WTC11 (cell line): ENCODE measurements at regions not wholly inside any gene's neighbourhood (a gene's known extent, or its start where the extent isn't known, plus 50 kb on each side); places are given as distances from the start of the nearest gene placed in this dataset.

Experiments used
- ATAC-seq: fragments of 200-7000 bp; cut with Tn5 transposase; 2 replicates; pipeline ENCODE4 v1.10.0; 2021; ENCODE audit warnings: mild to moderate bottlenecking, moderate library complexity
- CTCF ChIA-PET: fragments of 300-600 bp; sonication (Branson Sonifier 250); formaldehyde crosslinking; loops from one replicate; lab custom pipeline; 2021; ENCODE audit warnings: antibody characterized with exemption; lab: Charles Lee
- POLR2A ChIA-PET: fragments of 350-600 bp; sonication (Branson Sonifier 250); formaldehyde crosslinking; loops from one replicate; lab custom pipeline; 2021; ENCODE audit warnings: antibody characterized with exemption; lab: Charles Lee
- DNase-seq: peaks from one replicate; pipeline ENCODE4 v3.0.0; 2021; ENCODE audit warnings: low spot score
- H3K27ac Mint-ChIP-seq: 2 replicates; pipeline ENCODE4 v1.8.0; 2021; ENCODE audit warnings: mixed read lengths
- H3K27me3 Mint-ChIP-seq: 2 replicates; pipeline ENCODE4 v1.8.0; 2021; ENCODE audit warnings: low read depth, mild to moderate bottlenecking, moderate library complexity, mixed read lengths
- H3K36me3 Mint-ChIP-seq: 2 replicates; pipeline ENCODE4 v1.8.0; 2021; ENCODE audit warnings: mixed read lengths
- H3K4me1 Mint-ChIP-seq: 2 replicates; pipeline ENCODE4 v1.8.0; 2022; ENCODE audit warnings: mixed read lengths
- H3K4me3 Mint-ChIP-seq: 2 replicates; pipeline ENCODE4 v1.8.0; 2021; ENCODE audit warnings: mild to moderate bottlenecking, moderate library complexity, mixed read lengths
- H3K9me3 Mint-ChIP-seq: 2 replicates; pipeline ENCODE4 v1.8.0; 2021; ENCODE audit warnings: mixed read lengths
- AFF4 ChIP-seq: sonication (generic); formaldehyde crosslinking; IDR thresholded peaks from 2 replicates; pipeline ENCODE4 v1.8.1; 2023; ENCODE audit warnings: mild to moderate bottlenecking, missing genetic modification reagents, borderline replicate concordance
- ATF3 ChIP-seq: sonication (generic); formaldehyde crosslinking; conservative IDR thresholded peaks from 2 replicates; pipeline ENCODE4 v1.8.1; 2022; ENCODE audit warnings: mild to moderate bottlenecking, missing genetic modification reagents
- CREM ChIP-seq: sonication (generic); formaldehyde crosslinking; IDR thresholded peaks from 2 replicates; pipeline ENCODE4 v1.8.1; 2022; ENCODE audit warnings: mild to moderate bottlenecking, missing genetic modification reagents, moderate library complexity
- E2F1 ChIP-seq: sonication (generic); formaldehyde crosslinking; IDR thresholded peaks from 2 replicates; pipeline ENCODE4 v1.8.0; 2022; ENCODE audit warnings: mild to moderate bottlenecking, missing genetic modification reagents
- E2F4 ChIP-seq: sonication (generic); formaldehyde crosslinking; IDR thresholded peaks from 2 replicates; pipeline ENCODE4 v1.8.1; 2022; ENCODE audit warnings: low read depth, mild to moderate bottlenecking, moderate library complexity, missing genetic modification reagents, borderline replicate concordance
- ETV6 ChIP-seq: sonication (generic); formaldehyde crosslinking; IDR thresholded peaks from 2 replicates; pipeline ENCODE4 v1.8.1; 2022; ENCODE audit warnings: mild to moderate bottlenecking, missing genetic modification reagents
- GABPB1 ChIP-seq: sonication (generic); formaldehyde crosslinking; IDR thresholded peaks from 2 replicates; pipeline ENCODE4 v1.8.1; 2023; ENCODE audit warnings: mild to moderate bottlenecking, missing genetic modification reagents
- GRHL2 ChIP-seq: fragments of 250-450 bp; sonication (Bioruptor Pico); IDR thresholded peaks from 2 replicates; pipeline ENCODE4 v1.8.0; 2022; ENCODE audit warnings: mild to moderate bottlenecking, moderate library complexity; ENCODE audit not compliant: insufficient replicate concordance, severe bottlenecking
- GTF2I ChIP-seq: fragments of 250-450 bp; sonication (Bioruptor Pico); conservative IDR thresholded peaks from 2 replicates; pipeline ENCODE4 v1.4.0; 2021; ENCODE audit warnings: mild to moderate bottlenecking
- HMGA2 ChIP-seq: fragments of 250-450 bp; sonication (Bioruptor Pico); IDR thresholded peaks from 2 replicates; pipeline ENCODE4 v1.4.0; 2021; ENCODE audit warnings: mild to moderate bottlenecking, moderate library complexity
- NFATC4 ChIP-seq: fragments of 250-450 bp; sonication (Bioruptor Pico); IDR thresholded peaks from 2 replicates; pipeline ENCODE4 v1.9.0; 2021; ENCODE audit warnings: mild to moderate bottlenecking
- NR1H2 ChIP-seq: sonication (generic); formaldehyde crosslinking; IDR thresholded peaks from 2 replicates; pipeline ENCODE4 v1.9.0; 2021; ENCODE audit warnings: mild to moderate bottlenecking, moderate library complexity, missing genetic modification reagents
- OVOL2 ChIP-seq: fragments of 250-450 bp; sonication (Bioruptor Pico); IDR thresholded peaks from 2 replicates; pipeline ENCODE4 v1.9.0; 2021; ENCODE audit warnings: mild to moderate bottlenecking, borderline replicate concordance
- TCF7 ChIP-seq: sonication (generic); formaldehyde crosslinking; IDR thresholded peaks from 2 replicates; pipeline ENCODE4 v1.8.0; 2022; ENCODE audit warnings: mild to moderate bottlenecking, low read depth, missing genetic modification reagents, moderate library complexity
- TEAD4 ChIP-seq: sonication (generic); formaldehyde crosslinking; IDR thresholded peaks from 2 replicates; pipeline ENCODE4 v1.8.0; 2022; ENCODE audit warnings: mild to moderate bottlenecking, missing genetic modification reagents
- USF2 ChIP-seq: sonication (generic); formaldehyde crosslinking; IDR thresholded peaks from 2 replicates; pipeline ENCODE4 v1.8.1; 2023; ENCODE audit warnings: mild to moderate bottlenecking, missing genetic modification reagents, moderate library complexity
- ZBTB43 ChIP-seq: sonication (generic); formaldehyde crosslinking; IDR thresholded peaks from 2 replicates; pipeline ENCODE4 v1.8.1; 2023; ENCODE audit warnings: mild to moderate bottlenecking, missing genetic modification reagents
- ZNF219 ChIP-seq: sonication (generic); formaldehyde crosslinking; IDR thresholded peaks from 2 replicates; pipeline ENCODE4 v1.8.0; 2023; ENCODE audit warnings: missing genetic modification reagents, mild to moderate bottlenecking, borderline replicate concordance
- ZNF396 ChIP-seq: fragments of 250-450 bp; sonication (Bioruptor Pico); IDR thresholded peaks from 2 replicates; pipeline ENCODE4 v1.8.0; 2021; ENCODE audit warnings: mild to moderate bottlenecking, moderate library complexity, borderline replicate concordance
- ZSCAN18 ChIP-seq: fragments of 250-450 bp; sonication (Bioruptor Pico); IDR thresholded peaks from 2 replicates; pipeline ENCODE4 v2.1.2; 2022; ENCODE audit warnings: mild to moderate bottlenecking, moderate library complexity

GRCh38 chr4:131296192-131296591 lies 1852.9 kb upstream of the PCDH10 start (continued):
- no peak for TF ChIP-seq ZNF219
- TF ChIP-seq TCF7 (CRISPR knock-in tag): no peak
- no peak for TF ChIP-seq ZBTB43 (CRISPR knock-in tag)
- no peak for TF ChIP-seq CREM (CRISPR knock-in tag)
- no peak for TF ChIP-seq GRHL2
- no peak for TF ChIP-seq E2F1 (CRISPR knock-in tag)
- no peak for TF ChIP-seq AFF4
- no peak for TF ChIP-seq OVOL2 (CRISPR knock-in tag)
- TF ChIP-seq ZSCAN18 (CRISPR knock-in tag): no peak
- TF ChIP-seq ETV6 (CRISPR knock-in tag): no peak
- TF ChIP-seq ZNF396 (CRISPR knock-in tag): no peak
- no peak for TF ChIP-seq NFATC4 (CRISPR knock-in tag)
- no peak for TF ChIP-seq ATF3 (CRISPR knock-in tag)
- TF ChIP-seq E2F4 (CRISPR knock-in tag): no peak
- TF ChIP-seq USF2 (CRISPR knock-in tag): no peak

GRCh38 chr4:131302108-131302507 lies 1847.0 kb upstream of the PCDH10 start:
- H3K27me3 Mint-ChIP-seq: no peaks in the 10 kb centered on the region
- H3K27ac Mint-ChIP-seq: no peak overlapping the region
- ChIA-PET CTCF (interaction anchor here (0.6 to 1.5 kb wide), 8 partner anchors 191 to 1939 kb away, joined by 3 to 6 read pairs (median 4); no protein-coding TSS in a partner anchor), POLR2A (no interaction called here)
- ATAC-seq: peak; percentile 90
- no peak overlapping the region for H3K4me3 Mint-ChIP-seq
- no peak for DNase-seq
- H3K36me3 Mint-ChIP-seq: no peaks in the 10 kb centered on the region
- TF ChIP-seq GABPB1 (CRISPR knock-in tag): no peak
- TF ChIP-seq GTF2I (CRISPR knock-in tag): no peak
- TF ChIP-seq NR1H2: no peak
- no peak for TF ChIP-seq GRHL2
- TF ChIP-seq HMGA2: no peak
- TF ChIP-seq TEAD4 (CRISPR knock-in tag): no peak
- TF ChIP-seq, all 79 proteins: peak for 0
- peaks cover 6% of the 10 kb centered on the region for H3K4me1 Mint-ChIP-seq
- no peaks in the 10 kb centered on the region for H3K9me3 Mint-ChIP-seq
